ENCODE measurements at regions not wholly inside any gene's neighbourhood (a gene's known extent, or its start where the extent isn't known, plus 50 kb on each side); places are given as distances from the start of the nearest gene placed in this dataset.

DNA sequence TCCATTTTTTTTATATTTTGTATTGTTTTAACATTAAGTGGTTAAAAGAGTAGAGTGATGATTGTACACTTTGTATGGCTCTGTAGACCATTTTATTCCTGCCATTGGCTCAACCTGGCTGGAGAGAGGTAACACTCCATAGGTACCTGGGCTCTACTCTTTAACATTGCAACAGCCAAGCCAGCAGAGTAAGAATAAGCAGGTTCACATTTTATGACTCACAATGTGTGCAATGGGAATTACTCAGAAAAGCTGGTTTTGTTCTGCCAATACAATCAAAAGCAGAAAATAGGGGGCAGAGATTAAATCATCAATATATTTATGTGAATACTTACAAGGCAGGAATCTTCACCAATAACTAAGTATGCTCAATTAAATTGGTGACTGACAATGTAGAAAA, 1324.0 kb downstream of the AMY1C start:
- TF ChIP-seq CTCF (IDR thresholded peaks at IDR 0.05; ENCODE audit: insufficient read depth, low read length) (no peak), POLR2AphosphoS5 (IDR thresholded peaks at IDR 0.05; ENCODE audit: low read depth) (no peak), REST (IDR thresholded peaks at IDR 0.05; ENCODE audit: insufficient replicate concordance, low read depth) (no peak)
